MM.1S (cell line): ENCODE measurements at regions not wholly inside any gene's neighbourhood (a gene's known extent, or its start where the extent isn't known, plus 50 kb on each side); places are given as distances from the start of the nearest gene placed in this dataset.

ENCODE experiments used
- EZH2phosphoT487 ChIP-seq: fragments of 300-600 bp; sonication (generic); IDR thresholded peaks from 2 replicates; pipeline ENCODE4 v1.6.1; 2018; ENCODE audit warnings: antibody characterized with exemption, low read length
- TF ChIP-seq, protein P1 (sequence below): fragments of 300-600 bp; sonication (generic); IDR thresholded peaks from 2 replicates; pipeline ENCODE4 v1.5.1; 2016; ENCODE audit warnings: antibody characterized with exemption, low read length, mixed read lengths

DNA sequence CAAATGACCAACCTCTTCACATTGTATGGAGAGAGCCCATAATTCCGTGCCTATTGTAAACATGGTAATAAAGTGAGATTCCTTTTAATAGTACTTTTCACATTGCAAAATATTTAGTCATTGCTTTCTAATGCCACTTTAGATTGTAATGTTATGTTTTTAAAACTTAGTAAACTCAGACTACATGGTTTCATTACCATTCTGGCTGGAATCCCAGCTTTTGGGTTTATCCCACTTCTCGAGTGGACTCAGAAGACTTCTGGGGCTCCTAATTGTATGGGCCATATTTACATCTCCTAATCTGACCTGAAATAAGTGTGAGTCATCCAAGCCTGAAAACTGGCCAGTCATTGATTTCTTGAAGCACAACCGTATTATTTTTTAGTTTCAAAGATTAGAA, 217.6 kb downstream of the CAAP1 start:
- TF ChIP-seq, protein P1, sequence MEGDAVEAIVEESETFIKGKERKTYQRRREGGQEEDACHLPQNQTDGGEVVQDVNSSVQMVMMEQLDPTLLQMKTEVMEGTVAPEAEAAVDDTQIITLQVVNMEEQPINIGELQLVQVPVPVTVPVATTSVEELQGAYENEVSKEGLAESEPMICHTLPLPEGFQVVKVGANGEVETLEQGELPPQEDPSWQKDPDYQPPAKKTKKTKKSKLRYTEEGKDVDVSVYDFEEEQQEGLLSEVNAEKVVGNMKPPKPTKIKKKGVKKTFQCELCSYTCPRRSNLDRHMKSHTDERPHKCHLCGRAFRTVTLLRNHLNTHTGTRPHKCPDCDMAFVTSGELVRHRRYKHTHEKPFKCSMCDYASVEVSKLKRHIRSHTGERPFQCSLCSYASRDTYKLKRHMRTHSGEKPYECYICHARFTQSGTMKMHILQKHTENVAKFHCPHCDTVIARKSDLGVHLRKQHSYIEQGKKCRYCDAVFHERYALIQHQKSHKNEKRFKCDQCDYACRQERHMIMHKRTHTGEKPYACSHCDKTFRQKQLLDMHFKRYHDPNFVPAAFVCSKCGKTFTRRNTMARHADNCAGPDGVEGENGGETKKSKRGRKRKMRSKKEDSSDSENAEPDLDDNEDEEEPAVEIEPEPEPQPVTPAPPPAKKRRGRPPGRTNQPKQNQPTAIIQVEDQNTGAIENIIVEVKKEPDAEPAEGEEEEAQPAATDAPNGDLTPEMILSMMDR = no peak
- no peak for TF ChIP-seq EZH2phosphoT487
